GM12878 (cell line): ENCODE measurements at regions not wholly inside any gene's neighbourhood (a gene's known extent, or its start where the extent isn't known, plus 50 kb on each side); places are given as distances from the start of the nearest gene placed in this dataset.

Source experiments
- ATAC-seq: fragments of 200-7000 bp; cut with Tn5 transposase; 3 replicates; pipeline ENCODE4 v1.9.1; 2020; ENCODE audit warnings: mild to moderate bottlenecking, moderate library complexity
- BruUV-seq: library from RNA; stranded (reverse); fragments of 400-500 nt; replicated peaks from 2 replicates; lab custom pipeline; 2021; lab: Mats Ljungman, UMichigan
- CTCF ChIA-PET: fragments of 300-600 bp; sonication (Branson Sonifier 250); formaldehyde crosslinking; extraction: SDS; loops from one replicate; lab custom pipeline; 2021; ENCODE audit warnings: inconsistent platforms; lab: Yijun Ruan, JAX
- POLR2A ChIA-PET: fragments of 350-600 bp; formaldehyde crosslinking; extraction: SDS; loops from one replicate; lab custom pipeline; 2021; ENCODE audit warnings: inconsistent platforms; lab: Charles Lee
- RAD21 ChIA-PET: fragments of 300-600 bp; sonication (Branson Sonifier 250); formaldehyde crosslinking; loops from one replicate; lab custom pipeline; 2023; ENCODE audit warnings: antibody characterized with exemption; ENCODE audit not compliant: unreplicated experiment; lab: Charles Lee
- SMC1A ChIA-PET: fragments of 300-600 bp; sonication (Branson Sonifier 250); formaldehyde crosslinking; loops from one replicate; lab custom pipeline; 2023; ENCODE audit not compliant: unreplicated experiment, uncharacterized antibody; lab: Charles Lee
- DNase-seq: peaks from one replicate; pipeline ENCODE4 v3.0.0-alpha.2; 2011; ENCODE audit warnings: low read depth, low spot score
- FAIRE-seq: peaks from 3 replicates; lab custom pipeline; 2011; peaks lifted over from hg19 to GRCh38; lab: Jason Lieb, UNC
- H2AFZ ChIP-seq: 2 replicates; pipeline ENCODE4 v1.6.0; 2011; ENCODE audit warnings: low read depth, low read length, control low read depth; ENCODE audit not compliant: control insufficient read depth
- H3K27ac ChIP-seq: 2 replicates; pipeline ENCODE4 v1.5.1; 2011; ENCODE audit warnings: control low read depth; ENCODE audit not compliant: control insufficient read depth, insufficient read depth
- H3K27me3 ChIP-seq, 2 experiments: replicated peaks in 1 of 2; 2 replicates each; pipeline versions ENCODE4 v1.6.0 to v1.6.1; 2011; ENCODE audit warnings: low read length in 1 of 2; ENCODE audit not compliant: control insufficient read depth in 2 of 2, insufficient read depth in 2 of 2
- H3K36me3 ChIP-seq, 2 experiments: 2 replicates each; pipeline ENCODE4 v1.5.1; 2011; ENCODE audit warnings: low read length in 1 of 2; ENCODE audit not compliant: control insufficient read depth in 2 of 2, insufficient read depth in 2 of 2
- H3K4me1 ChIP-seq: 2 replicates; pipeline ENCODE4 v1.6.1; 2011; ENCODE audit warnings: mild to moderate bottlenecking, low read length, moderate library complexity, mixed read lengths; ENCODE audit not compliant: control insufficient read depth, insufficient read depth
- H3K4me2 ChIP-seq: 2 replicates; pipeline ENCODE4 v1.6.0; 2011; ENCODE audit warnings: control low read depth; ENCODE audit not compliant: control insufficient read depth, insufficient read depth
- H3K4me3 ChIP-seq: fragments of 200-600 bp; sonication (generic); 2 replicates; pipeline ENCODE4 v1.5.1; 2016
- H3K79me2 ChIP-seq: 2 replicates; pipeline ENCODE4 v1.6.0; 2011; ENCODE audit warnings: low read length; ENCODE audit not compliant: control insufficient read depth, insufficient read depth
- H3K9ac ChIP-seq: 2 replicates; pipeline ENCODE4 v1.8.0; 2011; ENCODE audit warnings: low read length, control low read depth, mixed read lengths; ENCODE audit not compliant: control insufficient read depth, insufficient read depth
- H3K9me3 ChIP-seq: replicated peaks from 3 replicates; pipeline ENCODE4 v1.5.1; 2011; ENCODE audit warnings: mild to moderate bottlenecking, low read length; ENCODE audit not compliant: control insufficient read depth, insufficient read depth
- H4K20me1 ChIP-seq: 2 replicates; pipeline ENCODE4 v1.6.0; 2011; ENCODE audit not compliant: control insufficient read depth, insufficient read depth
- BHLHE40 ChIP-seq, 2 experiments: fragments of 450-650 bp in 1 of 2; IDR thresholded peaks; 2 replicates each; pipeline ENCODE4 v1.6.1; 2011 to 2017; ENCODE audit warnings: low read depth in 2 of 2, borderline replicate concordance in 1 of 2, improper control_type of control experiment in 1 of 2, low read length in 1 of 2, mild to moderate bottlenecking in 1 of 2
- ESRRA ChIP-seq: IDR thresholded peaks from 2 replicates; pipeline ENCODE4 v1.6.1; 2012; ENCODE audit warnings: mild to moderate bottlenecking, low read length, improper control_type of control experiment
- HCFC1 ChIP-seq: fragments of 150-350 bp; IDR thresholded peaks from 2 replicates; pipeline ENCODE4 v1.6.1; 2014; ENCODE audit warnings: low read length
- MTA3 ChIP-seq: IDR thresholded peaks from 2 replicates; pipeline ENCODE4 v1.6.1; 2012; ENCODE audit warnings: low read length, inconsistent platforms, borderline replicate concordance
- MXI1 ChIP-seq: fragments of 150-350 bp; IDR thresholded peaks from 2 replicates; pipeline ENCODE4 v1.6.1; 2011; ENCODE audit warnings: low read depth, mild to moderate bottlenecking, inconsistent platforms, low read length, improper control_type of control experiment
- NR2C2 ChIP-seq: IDR thresholded peaks from 2 replicates; pipeline ENCODE4 v1.6.1; 2011; ENCODE audit warnings: borderline replicate concordance, low read depth; ENCODE audit not compliant: control insufficient read depth, insufficient read length
- PAX8 ChIP-seq: fragments of 450-650 bp; IDR thresholded peaks from 2 replicates; pipeline ENCODE4 v1.6.1; 2017; ENCODE audit warnings: mild to moderate bottlenecking, moderate library complexity
- POLR2AphosphoS2 ChIP-seq: IDR thresholded peaks from 2 replicates; pipeline ENCODE4 v1.6.1; 2011; ENCODE audit warnings: low read depth, mild to moderate bottlenecking, low read length, improper control_type of control experiment, moderate library complexity
- SMARCA5 ChIP-seq: fragments of 450-650 bp; IDR thresholded peaks from 2 replicates; pipeline ENCODE4 v1.6.1; 2017; ENCODE audit warnings: mild to moderate bottlenecking
- SUZ12 ChIP-seq: fragments of 200-600 bp; sonication (generic); IDR thresholded peaks from one replicate; pipeline ENCODE4 v1.6.1; 2018; ENCODE audit warnings: antibody characterized with exemption, mild to moderate bottlenecking; ENCODE audit not compliant: unreplicated experiment
- ZSCAN29 ChIP-seq: fragments of 450-650 bp; IDR thresholded peaks from 2 replicates; pipeline ENCODE4 v1.6.1; 2017; ENCODE audit warnings: mild to moderate bottlenecking, moderate library complexity
- WGBS: methylation state at CpG from one replicate; pipeline ENCODE4 v1.1.6; 2016; ENCODE audit warnings: low lambda C conversion rate; ENCODE audit not compliant: insufficient replicate concordance, insufficient coverage; ENCODE audit errors: missing lambda C conversion rate; 5-methylcytosine and 5-hydroxymethylcytosine counted together
- in situ Hi-C: fragments of 300-500 bp; cut with MboI; formaldehyde crosslinking; loops from 9 replicates; pipeline ENCODE4 v1.14.3; 2018; ENCODE audit warnings: mixed read lengths
- intact Hi-C: fragments of 100-400 bp; cut with micrococcal nuclease; formaldehyde crosslinking; loops from one replicate; pipeline ENCODE4 v1.14.2; 2022; ENCODE audit not compliant: unreplicated experiment
- TF ChIP-seq, protein P1 (sequence below): IDR thresholded peaks from 2 replicates; pipeline ENCODE4 v1.6.1; 2011; ENCODE audit warnings: borderline replicate concordance, low read depth, mild to moderate bottlenecking, moderate library complexity, mixed read lengths, low read length; ENCODE audit not compliant: insufficient read depth; ENCODE audit errors: extremely low read length
- TF ChIP-seq, protein P2 (sequence below): fragments of 450-650 bp; IDR thresholded peaks from 2 replicates; pipeline ENCODE4 v1.6.1; 2016; ENCODE audit warnings: mild to moderate bottlenecking
- TF ChIP-seq, protein P3 (sequence below): fragments of 450-650 bp; formaldehyde crosslinking; IDR thresholded peaks from 2 replicates; pipeline ENCODE4 v1.4.0; 2022; ENCODE audit warnings: mild to moderate bottlenecking, moderate library complexity

DNA sequence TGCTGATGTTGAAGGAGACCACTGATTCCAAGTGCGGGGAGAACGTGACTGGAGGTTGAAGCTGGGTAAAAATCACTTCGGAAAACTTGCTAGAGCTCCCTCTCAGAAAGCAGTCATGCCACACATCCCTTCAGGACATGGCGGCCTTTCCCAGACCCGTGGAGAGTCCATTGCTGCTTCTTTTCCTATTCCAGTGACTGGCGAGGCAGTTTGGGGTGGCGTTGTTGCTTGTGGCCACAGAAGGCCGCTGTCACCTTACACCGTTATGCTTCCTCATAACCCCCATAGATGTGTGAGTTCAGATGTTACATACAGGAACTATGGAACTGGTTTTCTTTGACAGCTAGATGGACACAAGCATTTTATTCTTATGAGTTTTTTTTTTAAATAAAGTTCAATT lies 235.6 kb upstream of the POM121L12 start:
- in situ Hi-C loops: no loop called here
- Histone ChIP-seq H3K4me1 (no peaks in the 10 kb centered on the region), H3K79me2 (no peaks in the 10 kb centered on the region), H3K27me3 (no peaks in the 10 kb centered on the region), H4K20me1 (no peaks in the 10 kb centered on the region), H3K9ac (no peak overlapping the region), H3K4me2 (no peak overlapping the region), H3K9me3 (no peaks in the 10 kb centered on the region), H3K27ac (no peak overlapping the region), H3K36me3 (no peaks in the 10 kb centered on the region), H3K4me3 (no peak overlapping the region), H2AFZ (no peak overlapping the region)
- intact Hi-C loops: no loop called here
- 14% methylated on average over 9 of the region's 9 CpGs for WGBS
- FAIRE-seq (no peak), ATAC-seq (no peak), DNase-seq (no peak)
- SMC1A ChIA-PET: no interaction called here
- BruUV-seq: no TSS peak
- POLR2A ChIA-PET: no interaction called here
- TF ChIP-seq POLR2AphosphoS2 (no peak), ZSCAN29 (no peak), SUZ12 (no peak), MXI1 (no peak), NR2C2 (no peak), ESRRA (no peak), BHLHE40 (IDR thresholded peaks at IDR 0.05; ENCODE audit: borderline replicate concordance in 1 of 2, low read depth in 2 of 2, low read length in 1 of 2) (no peak), SMARCA5 (no peak), PAX8 (no peak), MTA3 (no peak), HCFC1 (no peak)
- TF ChIP-seq, protein P1, sequence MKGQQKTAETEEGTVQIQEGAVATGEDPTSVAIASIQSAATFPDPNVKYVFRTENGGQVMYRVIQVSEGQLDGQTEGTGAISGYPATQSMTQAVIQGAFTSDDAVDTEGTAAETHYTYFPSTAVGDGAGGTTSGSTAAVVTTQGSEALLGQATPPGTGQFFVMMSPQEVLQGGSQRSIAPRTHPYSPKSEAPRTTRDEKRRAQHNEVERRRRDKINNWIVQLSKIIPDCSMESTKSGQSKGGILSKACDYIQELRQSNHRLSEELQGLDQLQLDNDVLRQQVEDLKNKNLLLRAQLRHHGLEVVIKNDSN: no peak
- TF ChIP-seq, protein P2, sequence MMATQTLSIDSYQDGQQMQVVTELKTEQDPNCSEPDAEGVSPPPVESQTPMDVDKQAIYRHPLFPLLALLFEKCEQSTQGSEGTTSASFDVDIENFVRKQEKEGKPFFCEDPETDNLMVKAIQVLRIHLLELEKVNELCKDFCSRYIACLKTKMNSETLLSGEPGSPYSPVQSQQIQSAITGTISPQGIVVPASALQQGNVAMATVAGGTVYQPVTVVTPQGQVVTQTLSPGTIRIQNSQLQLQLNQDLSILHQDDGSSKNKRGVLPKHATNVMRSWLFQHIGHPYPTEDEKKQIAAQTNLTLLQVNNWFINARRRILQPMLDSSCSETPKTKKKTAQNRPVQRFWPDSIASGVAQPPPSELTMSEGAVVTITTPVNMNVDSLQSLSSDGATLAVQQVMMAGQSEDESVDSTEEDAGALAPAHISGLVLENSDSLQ: no peak
- TF ChIP-seq, protein P3, sequence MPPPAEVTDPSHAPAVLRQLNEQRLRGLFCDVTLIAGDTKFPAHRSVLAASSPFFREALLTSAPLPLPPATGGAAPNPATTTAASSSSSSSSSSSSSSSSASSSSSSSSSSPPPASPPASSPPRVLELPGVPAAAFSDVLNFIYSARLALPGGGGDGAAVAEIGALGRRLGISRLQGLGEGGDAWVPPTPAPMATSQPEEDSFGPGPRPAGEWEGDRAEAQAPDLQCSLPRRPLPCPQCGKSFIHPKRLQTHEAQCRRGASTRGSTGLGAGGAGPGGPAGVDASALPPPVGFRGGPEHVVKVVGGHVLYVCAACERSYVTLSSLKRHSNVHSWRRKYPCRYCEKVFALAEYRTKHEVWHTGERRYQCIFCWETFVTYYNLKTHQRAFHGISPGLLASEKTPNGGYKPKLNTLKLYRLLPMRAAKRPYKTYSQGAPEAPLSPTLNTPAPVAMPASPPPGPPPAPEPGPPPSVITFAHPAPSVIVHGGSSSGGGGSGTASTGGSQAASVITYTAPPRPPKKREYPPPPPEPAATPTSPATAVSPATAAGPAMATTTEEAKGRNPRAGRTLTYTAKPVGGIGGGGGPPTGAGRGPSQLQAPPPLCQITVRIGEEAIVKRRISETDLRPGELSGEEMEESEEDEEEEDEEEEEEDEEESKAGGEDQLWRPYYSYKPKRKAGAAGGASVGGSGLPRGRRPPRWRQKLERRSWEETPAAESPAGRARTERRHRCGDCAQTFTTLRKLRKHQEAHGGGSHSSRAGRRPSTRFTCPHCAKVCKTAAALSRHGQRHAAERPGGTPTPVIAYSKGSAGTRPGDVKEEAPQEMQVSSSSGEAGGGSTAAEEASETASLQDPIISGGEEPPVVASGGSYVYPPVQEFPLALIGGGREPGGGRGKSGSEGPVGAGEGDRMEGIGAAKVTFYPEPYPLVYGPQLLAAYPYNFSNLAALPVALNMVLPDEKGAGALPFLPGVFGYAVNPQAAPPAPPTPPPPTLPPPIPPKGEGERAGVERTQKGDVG: no peak
- RAD21 ChIA-PET: no interaction called here
- CTCF ChIA-PET: interaction anchor here (0.6 kb wide), 1 partner anchor 206 kb away, joined by 3 read pairs; no protein-coding TSS in a partner anchor
